Hematopoietic multipotent progenitor cell treated with erythropoietin and hydrocortisone succinate and interleukin-3 and kit ligand, for 8 days (in vitro differentiated cells): ENCODE measurements at regions not wholly inside any gene's neighbourhood (a gene's known extent, or its start where the extent isn't known, plus 50 kb on each side); places are given as distances from the start of the nearest gene placed in this dataset.
"Not testable (repeated sequence)": the region's sequence is repeated elsewhere in the genome, so short reads cannot be mapped to it uniquely, and the experiment has no call there.

Experiments
- DNase-seq: peaks from one replicate; pipeline ENCODE4 v3.0.0-alpha.2; 2015

DNA sequence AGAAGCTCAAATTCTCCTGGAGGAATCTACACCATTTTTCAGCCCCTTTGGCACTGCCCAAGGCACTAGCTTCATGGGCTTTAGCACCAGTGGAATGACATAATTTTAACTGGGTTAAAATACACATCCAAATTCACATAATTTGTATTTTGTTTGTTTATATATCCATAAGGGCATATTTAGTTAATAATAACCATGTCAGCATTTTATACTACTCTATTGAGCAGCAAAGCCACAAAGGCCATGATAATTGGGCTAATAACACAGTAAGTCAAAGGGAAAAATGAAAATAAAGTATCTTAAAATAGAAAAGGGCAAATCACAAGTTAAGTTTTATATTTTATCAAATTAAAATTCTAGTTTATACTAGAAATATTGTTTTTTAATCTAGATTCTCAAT lies 262.7 kb upstream of the TACR3 start:
- no peak for DNase-seq

- no peak for DNase-seq
These were observed 228.6 kb upstream of the TACR3 start for GRCh38 chr4:103948244-103949018.

- DNase-seq = no peak
These were observed 227.8 kb upstream of the TACR3 start for GRCh38 chr4:103947617-103948016.

- not testable (repeated sequence) for DNase-seq
These were observed 227.0 kb upstream of the TACR3 start for GRCh38 chr4:103946621-103947268.

DNA sequence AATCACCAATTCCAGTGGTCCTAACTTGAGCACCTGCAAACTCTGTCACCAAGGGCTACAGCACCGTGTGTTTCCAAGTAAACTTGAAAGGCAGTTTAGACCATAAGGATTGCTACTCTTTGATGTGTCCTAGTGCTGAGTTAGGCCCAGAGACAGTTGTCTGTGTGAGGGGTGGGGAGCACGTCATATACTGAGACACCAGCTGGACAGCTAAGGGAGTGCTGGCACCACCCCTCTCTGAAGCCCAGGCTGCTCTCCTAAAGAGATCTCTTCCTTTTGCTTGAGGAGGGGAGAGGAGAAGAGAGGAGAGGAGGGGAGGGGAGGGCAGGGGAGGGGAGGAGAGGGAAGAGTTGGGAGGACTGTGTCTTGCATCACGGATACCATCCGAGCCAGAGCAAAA lies 218.7 kb upstream of the TACR3 start:
- no peak for DNase-seq

GRCh38 chr4:103936653-103937145 lies 216.9 kb upstream of the TACR3 start:
- no peak for DNase-seq

DNA sequence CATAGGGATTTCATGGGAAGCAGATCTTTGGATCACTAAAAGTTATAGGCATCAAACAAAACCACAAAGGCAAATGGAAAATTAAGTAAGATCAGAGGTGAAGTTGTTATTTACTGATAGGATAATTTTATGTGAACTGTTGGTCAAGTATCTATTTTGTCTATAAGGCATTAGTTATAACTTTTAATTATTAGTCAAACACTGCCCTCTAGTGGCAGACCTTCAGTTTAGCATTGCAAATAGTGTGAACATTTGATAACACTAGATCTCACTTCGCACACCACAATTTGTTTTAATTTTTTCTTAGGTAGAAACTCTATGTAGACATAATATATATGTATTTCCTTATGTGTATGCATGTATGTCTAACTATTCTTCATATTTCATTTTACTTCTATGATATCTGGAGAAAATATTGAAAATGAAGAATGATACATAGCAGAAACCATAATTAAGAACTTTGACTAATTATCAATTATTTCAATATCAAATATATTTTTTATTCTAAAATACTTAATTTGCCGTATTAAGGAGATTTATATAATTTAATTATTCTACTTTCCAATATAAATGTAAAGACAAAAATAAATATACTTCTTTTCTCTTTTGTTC lies 214.5 kb upstream of the TACR3 start:
- DNase-seq = peak; percentile 67

- no peak for DNase-seq
These were observed 208.6 kb upstream of the TACR3 start for GRCh38 chr4:103928370-103928769.

DNA sequence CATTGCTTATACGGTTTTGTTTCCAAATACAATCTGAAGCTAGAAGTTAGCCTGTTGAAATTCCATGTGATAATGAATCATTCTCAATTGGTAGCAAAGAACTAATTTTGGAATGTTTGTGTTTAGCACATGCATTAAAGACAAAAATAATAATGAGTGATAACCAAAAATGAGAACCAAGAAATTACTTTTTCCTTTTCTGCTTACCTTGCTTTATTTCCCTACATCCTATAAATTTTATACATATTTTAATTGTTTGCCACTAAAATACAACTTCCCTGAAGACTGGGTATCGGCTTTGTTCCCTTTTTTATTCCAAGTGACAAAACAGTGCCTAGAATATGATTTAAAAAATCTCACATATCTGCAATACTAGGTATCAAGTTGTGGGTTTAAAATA lies 203.8 kb upstream of the TACR3 start:
- no peak for DNase-seq

GRCh38 chr4:103918214-103918613 lies 198.4 kb upstream of the TACR3 start:
- DNase-seq = no peak

DNA sequence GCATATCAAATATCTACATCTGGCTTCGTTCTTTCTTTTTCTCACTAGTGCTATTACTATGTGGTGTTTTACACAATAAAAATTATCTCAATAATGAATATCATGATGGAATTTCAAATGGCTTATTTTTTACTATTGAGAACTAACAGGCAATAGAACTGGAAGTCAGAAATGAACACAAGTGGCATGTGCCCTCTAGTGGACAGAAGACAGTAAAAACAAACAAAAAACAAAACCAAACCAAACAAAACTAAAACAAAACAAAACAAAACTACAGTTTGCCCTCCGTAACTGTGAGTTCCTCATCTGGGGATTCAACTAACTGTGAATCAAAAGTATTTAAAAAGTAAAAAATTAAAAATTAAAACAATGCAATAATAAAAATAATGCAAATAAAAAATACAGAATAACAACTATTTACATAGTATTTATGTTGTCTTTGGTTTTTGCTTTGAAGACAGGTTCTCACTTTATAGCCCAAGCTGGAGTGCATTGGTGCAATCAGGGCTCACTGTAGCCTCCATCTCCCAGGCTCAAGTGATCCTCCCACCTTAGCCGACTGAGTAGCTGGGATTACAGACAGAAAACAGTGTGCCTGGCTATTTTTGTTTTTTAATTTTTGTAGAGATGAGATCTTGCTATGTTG lies 195.6 kb upstream of the TACR3 start:
- peak; percentile 21 for DNase-seq

- no peak for DNase-seq
These were observed 187.6 kb upstream of the TACR3 start for GRCh38 chr4:103907414-103907813.

DNA sequence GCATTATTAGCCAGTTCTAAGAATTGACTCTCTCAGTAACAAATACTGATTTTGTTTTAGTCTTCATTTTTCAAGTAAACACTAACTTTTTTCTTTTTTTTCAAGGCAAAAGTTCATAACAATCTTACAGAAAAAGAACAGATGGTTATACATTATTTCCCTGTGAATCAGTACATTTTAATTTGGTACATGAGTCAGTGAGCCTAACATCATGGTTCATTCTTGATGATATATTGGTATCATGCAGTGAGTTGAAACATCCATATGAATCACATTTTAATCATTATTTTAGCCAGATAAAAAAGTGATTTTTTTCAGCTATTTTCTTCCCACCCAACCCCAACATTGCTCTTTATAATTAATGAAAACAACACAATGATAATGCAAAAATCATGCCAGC lies 184.3 kb upstream of the TACR3 start:
- DNase-seq = no peak

- no peak for DNase-seq
These were observed 182.9 kb upstream of the TACR3 start for GRCh38 chr4:103902730-103903129.

- DNase-seq = no peak
These were observed 176.2 kb upstream of the TACR3 start for GRCh38 chr4:103895876-103896465.

- no peak for DNase-seq
These were observed 172.8 kb upstream of the TACR3 start for GRCh38 chr4:103892586-103892985.

DNA sequence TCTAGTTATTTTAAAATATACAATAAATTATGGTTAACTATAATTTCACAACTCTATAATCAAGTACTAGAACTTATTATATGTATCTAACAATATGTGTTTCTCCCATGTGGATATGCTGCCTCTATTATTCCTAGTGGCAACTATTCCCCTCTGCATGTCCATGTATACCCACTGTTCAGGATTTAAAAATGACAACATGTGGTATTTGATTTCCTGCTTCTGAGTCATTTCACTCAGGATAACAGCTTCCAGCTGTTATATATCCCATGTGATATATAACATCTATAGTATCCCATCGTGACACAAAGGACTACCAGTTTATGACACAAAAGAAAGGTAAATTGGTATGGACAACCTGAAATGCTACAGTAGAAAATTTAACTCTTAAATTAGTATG lies 167.4 kb upstream of the TACR3 start:
- no peak for DNase-seq

- DNase-seq = no peak
These were observed 165.4 kb upstream of the TACR3 start for GRCh38 chr4:103885152-103885551.

DNA sequence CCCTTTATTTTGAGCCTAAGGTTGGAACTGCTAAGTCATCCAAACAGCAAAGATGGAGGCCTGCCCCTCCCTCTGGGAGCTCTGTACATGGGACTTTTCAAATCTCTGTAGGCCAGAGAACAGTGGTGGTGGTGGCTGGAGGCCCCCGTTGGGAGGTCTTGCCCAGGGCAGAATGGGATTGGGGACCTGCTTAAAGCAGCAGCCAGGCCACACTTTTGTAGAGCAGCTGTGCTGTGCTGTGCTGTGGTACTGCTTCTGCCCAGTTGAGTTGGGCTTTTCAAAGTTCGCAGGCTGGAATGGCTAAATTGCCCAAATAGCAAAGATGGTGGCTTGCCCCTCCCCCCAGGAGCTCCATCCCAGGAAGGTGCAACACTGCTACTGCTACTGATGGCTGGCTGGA lies 147.5 kb upstream of the TACR3 start:
- no peak for DNase-seq

DNA sequence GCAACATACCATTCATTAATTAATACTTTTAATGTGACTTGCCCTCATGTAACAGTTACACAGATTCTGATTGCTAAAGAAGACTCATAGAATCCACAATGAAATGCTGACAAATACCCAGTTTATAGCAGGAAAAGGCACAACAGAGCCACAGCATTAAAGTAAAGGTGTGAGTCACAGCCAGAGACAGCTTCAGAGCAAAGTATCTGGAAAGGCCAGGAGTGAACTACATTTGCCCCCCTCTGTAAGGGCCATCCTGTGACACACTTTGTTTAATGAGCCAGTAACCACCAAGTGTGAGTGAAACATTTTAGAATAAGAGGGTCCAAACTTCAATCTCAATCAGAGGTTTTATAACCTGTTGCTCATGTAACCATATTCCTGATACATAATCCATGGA lies 133.8 kb upstream of the TACR3 start:
- DNase-seq = no peak

DNA sequence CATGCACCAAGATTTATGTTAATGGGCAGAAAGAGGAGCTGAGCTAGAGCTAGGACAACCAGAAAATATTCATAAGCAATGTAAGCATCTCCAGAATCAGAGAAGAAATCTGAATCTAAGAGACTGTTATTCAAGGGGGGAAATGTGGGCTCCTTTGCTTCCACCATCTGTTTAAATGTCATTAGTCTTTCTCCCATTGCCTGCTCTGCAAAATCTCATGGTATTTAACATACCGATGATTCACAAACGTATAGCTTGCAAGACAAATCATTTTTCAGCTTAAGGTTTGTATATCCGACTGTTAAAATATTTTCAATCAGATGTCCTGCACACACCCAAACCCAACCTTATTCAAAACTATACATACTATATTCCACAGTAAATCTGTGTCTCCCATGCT lies 133.4 kb upstream of the TACR3 start:
- DNase-seq = no peak

DNA sequence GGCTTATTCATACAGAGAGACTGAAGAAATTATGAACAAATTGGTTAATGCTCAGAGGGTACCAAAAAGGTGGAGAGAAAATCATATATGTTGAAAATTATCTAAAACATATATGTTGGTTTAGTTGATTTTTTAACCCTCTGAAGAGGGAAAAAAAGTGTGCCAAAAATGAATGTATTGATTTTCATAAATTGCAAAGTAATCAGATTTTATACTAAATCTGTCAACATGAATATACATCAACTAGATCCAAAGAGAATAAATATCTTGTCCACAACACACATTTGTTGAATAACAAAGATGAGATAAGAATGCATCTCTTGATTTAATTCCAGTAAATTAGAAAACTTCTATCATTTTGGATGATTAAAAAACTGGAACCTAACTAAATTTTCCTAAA lies 125.3 kb upstream of the TACR3 start:
- DNase-seq = no peak

GRCh38 chr4:103842637-103843239 lies 123.0 kb upstream of the TACR3 start:
- DNase-seq = no peak
